HG02610 (cell line): ENCODE measurements at regions not wholly inside any gene's neighbourhood (a gene's known extent, or its start where the extent isn't known, plus 50 kb on each side); places are given as distances from the start of the nearest gene placed in this dataset.
"Not testable (repeated sequence)": the region's sequence is repeated elsewhere in the genome, so short reads cannot be mapped to it uniquely, and the experiment has no call there.

ENCODE experiments used
- ATAC-seq: cut with Tn5 transposase; IDR thresholded peaks from one replicate; pipeline ENCODE4 v1.9.1; 2021; ENCODE audit warnings: mild to moderate bottlenecking, moderate library complexity; ENCODE audit not compliant: unreplicated experiment

GRCh38 chr3:96480881-96481280 is 333.5 kb upstream of the EPHA6 start:
- no peak for ATAC-seq

GRCh38 chr3:96483191-96483590 is 331.2 kb upstream of the EPHA6 start:
- ATAC-seq: not testable (repeated sequence)

- ATAC-seq: no peak
Measured at GRCh38 chr3:96483781-96484180, 330.6 kb upstream of the EPHA6 start.

DNA sequence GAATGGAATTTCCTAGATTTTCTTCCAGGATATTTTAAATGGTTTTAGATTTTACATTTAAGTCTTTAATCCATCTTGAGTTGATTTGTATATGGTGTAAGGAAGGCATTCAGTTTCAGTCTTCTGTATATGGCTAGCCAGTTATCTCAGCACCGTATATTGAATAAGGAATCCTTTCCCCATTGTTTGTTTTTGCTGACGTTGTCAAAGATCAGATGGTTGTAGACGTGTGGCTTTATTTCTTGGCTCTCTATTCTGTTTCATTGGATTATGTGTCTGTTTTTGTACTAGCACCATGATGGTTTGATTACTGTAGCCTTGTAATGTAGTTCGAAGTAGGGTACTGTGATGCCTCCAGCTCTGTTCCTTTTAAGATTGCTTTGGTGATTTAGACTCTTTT is 325.7 kb upstream of the EPHA6 start:
- no peak for ATAC-seq

- ATAC-seq: no peak
Measured at GRCh38 chr3:96491023-96491422, 323.4 kb upstream of the EPHA6 start.

- ATAC-seq: no peak
Measured at GRCh38 chr3:96491868-96492267, 322.5 kb upstream of the EPHA6 start.

DNA sequence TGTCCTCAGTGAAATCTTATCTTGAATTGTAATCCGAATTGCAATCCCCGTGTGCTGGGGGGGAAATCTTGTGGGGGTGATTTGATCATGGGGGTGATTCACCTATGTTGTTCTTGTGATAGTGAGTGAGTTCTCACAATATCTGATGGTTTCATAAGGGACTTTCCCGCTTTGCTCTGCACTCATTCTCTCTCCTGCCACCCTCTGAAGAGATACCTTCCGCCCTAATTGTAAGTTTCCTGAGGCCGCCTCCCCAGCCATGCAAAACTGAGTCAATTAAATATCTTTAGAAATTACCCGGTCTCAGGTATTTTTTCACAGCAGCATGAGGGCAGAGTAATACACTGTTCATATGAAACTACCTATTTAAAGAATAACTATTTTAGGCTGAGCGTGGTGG is 304.1 kb upstream of the EPHA6 start:
- ATAC-seq: no peak

- no peak for ATAC-seq
Measured at GRCh38 chr3:96537165-96537564, 277.2 kb upstream of the EPHA6 start.

- ATAC-seq: no peak
Measured at GRCh38 chr3:96538186-96538585, 276.2 kb upstream of the EPHA6 start.

GRCh38 chr3:96548073-96548472 is 266.3 kb upstream of the EPHA6 start:
- ATAC-seq: no peak

DNA sequence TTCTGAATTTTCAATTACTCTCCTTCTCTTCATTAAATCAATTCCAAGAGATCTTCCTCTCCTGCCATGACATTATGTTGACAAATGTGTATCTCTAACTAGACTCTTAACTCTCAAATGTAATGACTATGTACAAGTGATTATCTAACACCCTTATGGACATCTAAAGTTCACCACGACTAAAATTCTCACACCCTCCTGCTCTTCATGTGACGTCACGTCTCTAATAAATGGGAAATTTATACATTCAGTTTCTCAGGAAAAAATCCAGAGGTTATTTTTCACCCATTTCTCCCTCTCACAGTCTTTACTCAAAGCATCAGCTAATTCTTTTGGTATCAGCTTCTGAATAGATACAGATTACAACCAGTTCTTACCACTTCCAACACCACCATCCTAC is 237.5 kb upstream of the EPHA6 start:
- ATAC-seq: no peak

DNA sequence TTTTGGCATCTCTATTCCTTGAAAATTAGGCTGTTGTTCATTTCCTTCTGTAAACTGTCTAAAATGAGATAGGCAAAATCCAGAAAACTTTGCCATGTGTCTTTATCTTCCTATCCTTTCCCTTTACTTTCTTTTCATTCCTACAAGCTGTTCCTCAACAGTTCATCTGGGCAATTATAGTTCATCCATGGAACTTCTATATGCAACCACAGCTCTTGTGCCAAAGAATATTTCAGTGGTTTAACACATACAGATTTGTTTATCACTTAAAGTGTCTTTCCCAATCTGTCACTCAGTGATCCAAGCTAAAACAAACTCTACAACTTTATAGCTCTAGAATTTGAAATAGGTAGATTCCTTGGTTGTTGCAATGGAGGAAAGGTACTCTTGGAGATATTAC is 230.3 kb upstream of the EPHA6 start:
- ATAC-seq: no peak

DNA sequence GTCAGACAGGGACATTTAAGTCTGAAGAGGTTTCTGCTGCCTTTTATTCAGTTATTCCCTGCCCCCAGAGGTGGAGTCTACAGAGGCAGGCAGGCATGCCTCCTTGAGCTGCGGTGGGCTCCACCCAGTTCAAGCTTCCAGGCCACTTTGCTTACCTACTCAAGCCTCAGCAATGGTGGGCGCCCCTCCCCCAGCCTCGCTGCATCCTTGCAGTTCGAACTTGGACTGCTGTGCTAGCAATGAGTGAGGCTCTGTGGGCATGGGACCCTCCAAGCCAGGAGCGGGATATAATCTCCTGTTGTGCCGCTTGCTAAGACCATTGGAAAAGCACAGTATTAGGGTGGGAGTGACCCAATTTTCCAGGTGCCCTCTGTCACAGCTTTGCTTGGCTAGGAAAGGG is 207.5 kb upstream of the EPHA6 start:
- ATAC-seq: not testable (repeated sequence)

DNA sequence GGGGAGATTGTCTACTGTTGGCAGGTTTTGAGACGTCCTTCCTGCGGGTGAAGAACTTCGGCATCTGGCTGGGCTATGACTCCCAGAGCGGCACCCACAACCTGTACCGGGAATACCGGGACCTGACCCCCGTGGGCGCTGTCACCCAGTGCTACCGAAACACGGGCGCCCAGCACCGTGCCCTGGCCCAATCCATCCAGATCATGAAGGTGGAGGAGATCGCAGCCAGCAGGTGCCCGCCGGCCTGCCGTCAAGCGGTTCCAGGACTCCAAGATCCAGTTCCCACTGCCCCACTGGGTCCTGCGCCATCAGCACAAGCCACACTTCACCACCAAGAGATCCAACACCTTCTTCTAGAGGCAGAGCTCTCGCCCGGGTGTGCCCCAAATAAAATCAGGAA is 194.9 kb upstream of the EPHA6 start:
- no peak for ATAC-seq

DNA sequence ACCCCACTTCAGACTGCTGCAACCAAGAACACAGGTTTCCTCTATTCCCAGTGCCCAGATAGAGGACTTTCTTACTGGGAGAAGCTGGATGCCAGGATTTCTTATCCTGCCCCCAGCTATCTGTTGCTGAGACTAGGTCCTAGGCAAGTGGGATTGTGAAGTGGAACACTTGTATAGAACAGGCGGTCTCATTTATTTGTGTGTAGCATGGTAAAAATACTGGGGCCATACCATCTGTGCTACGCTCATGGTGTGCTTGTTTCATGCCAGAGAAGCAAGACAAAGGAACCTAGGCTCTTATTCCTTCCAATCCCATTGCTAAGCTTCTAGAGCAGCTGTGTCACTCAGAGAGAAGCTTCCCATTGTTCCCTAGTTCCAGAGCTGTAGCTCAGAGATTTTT is 191.5 kb upstream of the EPHA6 start:
- ATAC-seq: no peak

- no peak for ATAC-seq
Measured at GRCh38 chr3:96631050-96631449, 183.3 kb upstream of the EPHA6 start.

GRCh38 chr3:96646596-96646995 is 167.8 kb upstream of the EPHA6 start:
- no peak for ATAC-seq

GRCh38 chr3:96657710-96658109 is 156.7 kb upstream of the EPHA6 start:
- no peak for ATAC-seq

DNA sequence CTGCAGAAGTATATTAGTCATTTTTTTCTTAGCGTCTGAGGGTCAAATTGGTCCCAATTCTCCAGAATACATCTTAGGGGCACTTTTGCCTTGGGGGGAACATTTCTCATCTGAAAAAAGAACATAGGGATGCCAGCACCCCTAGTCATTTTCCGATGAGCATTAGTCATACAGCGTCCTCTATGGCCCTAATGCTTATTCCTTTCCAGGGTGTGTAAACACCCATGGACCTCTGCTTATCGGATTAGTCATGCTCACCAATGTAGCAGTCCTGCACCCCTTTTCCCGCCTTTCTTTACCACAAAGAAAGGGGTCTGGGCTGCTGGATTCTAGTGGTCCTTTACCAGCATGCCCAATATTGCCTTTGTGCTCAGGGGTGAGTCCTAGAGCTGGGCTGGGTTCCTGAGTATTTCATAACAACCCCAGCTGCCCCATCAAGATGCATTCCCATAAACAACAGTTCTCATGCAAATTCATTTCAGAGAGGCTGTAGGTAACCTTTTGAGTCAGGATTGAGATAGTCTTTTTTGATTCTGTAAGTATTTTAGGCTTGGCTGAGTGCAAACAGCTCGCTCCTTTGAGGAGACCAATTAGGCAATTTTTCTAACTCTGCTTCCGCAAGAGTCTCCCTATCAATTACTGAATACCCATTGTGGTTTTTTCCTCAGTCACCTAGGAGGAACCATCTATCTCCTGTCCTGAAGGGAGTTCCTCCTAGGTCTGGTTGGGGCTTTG is 142.4 kb upstream of the EPHA6 start:
- ATAC-seq: not testable (repeated sequence)

GRCh38 chr3:96677156-96677555 is 137.2 kb upstream of the EPHA6 start:
- no peak for ATAC-seq

DNA sequence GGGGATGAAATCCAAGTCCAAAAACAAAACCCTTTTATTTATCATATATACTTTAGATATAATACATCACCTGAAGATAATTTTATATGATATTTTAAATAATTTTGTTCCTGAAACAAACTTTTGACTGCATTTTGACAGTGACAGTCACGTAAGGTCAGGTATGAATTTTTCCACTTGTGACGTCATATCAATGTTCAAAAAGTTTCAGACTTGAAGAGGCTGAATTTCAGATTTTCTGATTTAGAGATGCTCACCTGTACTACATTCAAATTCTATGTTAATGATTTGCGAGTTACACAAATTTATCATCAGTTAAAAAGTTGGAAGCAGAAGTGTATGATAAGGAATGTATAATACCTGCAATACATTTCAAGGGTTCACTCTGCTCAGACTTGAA is 136.1 kb upstream of the EPHA6 start:
- ATAC-seq: no peak

GRCh38 chr3:96700322-96701315 is 113.8 kb upstream of the EPHA6 start:
- ATAC-seq: no peak
